Keratinocyte (primary cell): ENCODE measurements at regions not wholly inside any gene's neighbourhood (a gene's known extent, or its start where the extent isn't known, plus 50 kb on each side); places are given as distances from the start of the nearest gene placed in this dataset.

Source experiments
- CTCF ChIP-seq, 3 experiments: IDR thresholded peaks in 1 of 3; conservative IDR thresholded peaks in 1 of 3; optimal IDR thresholded peaks in 1 of 3; 2 replicates in 2 of 3; 3 replicates in 1 of 3; pipeline versions ENCODE3 to v1.5.1; 2011; ENCODE audit warnings: low read length in 3 of 3, mild to moderate bottlenecking in 3 of 3, moderate library complexity in 2 of 3, control low read depth in 1 of 3, inconsistent platforms in 1 of 3; ENCODE audit not compliant: insufficient read depth in 2 of 3; ENCODE audit errors: extremely low read depth in 1 of 3
- EZH2 ChIP-seq: IDR thresholded peaks from one replicate; pipeline ENCODE4 v1.6.1; 2012; ENCODE audit warnings: inconsistent platforms, mild to moderate bottlenecking, low read length, moderate library complexity

- TF ChIP-seq CTCF (optimal IDR thresholded peaks at IDR 0.05 in 1 of 3, IDR thresholded peaks at IDR 0.05 in 1 of 3, conservative IDR thresholded peaks at IDR 0.05 in 1 of 3; ENCODE audit: extremely low read depth in 1 of 3, insufficient read depth in 2 of 3, low read length in 3 of 3) (no peak), EZH2 (no peak)
Measured at GRCh38 chr12:58443981-58444371, 476.3 kb downstream of the LRIG3 start.
